Thoracic aorta (tissue), 2 donors: ENCODE measurements at regions not wholly inside any gene's neighbourhood (a gene's known extent, or its start where the extent isn't known, plus 50 kb on each side); places are given as distances from the start of the nearest gene placed in this dataset.

ENCODE experiments used
- ATAC-seq: fragments of 150-250 bp; one replicate; pipeline ENCODE4 v1.8.0; 2017; ENCODE audit warnings: low read depth; ENCODE audit not compliant: insufficient number of reproducible peaks, low FRiP score
- DNase-seq: peaks from one replicate; pipeline ENCODE4 v3.0.0-alpha.2; 2020; ENCODE audit warnings: low spot score
- H3K27ac ChIP-seq, 2 donors: fragments of 200-600 bp; sonication (generic); 1 replicate in 1 of 2; 2 replicates in 1 of 2; pipeline ENCODE4 v1.5.1; 2016; ENCODE audit warnings: mild to moderate bottlenecking in 2 of 2, moderate library complexity in 2 of 2
- H3K27me3 ChIP-seq: fragments of 200-600 bp; sonication (generic); replicated peaks from 2 replicates; pipeline ENCODE4 v1.6.0; 2016; ENCODE audit warnings: mild to moderate bottlenecking; ENCODE audit not compliant: insufficient read depth
- H3K36me3 ChIP-seq: fragments of 200-600 bp; sonication (generic); one replicate; pipeline ENCODE4 v1.5.1; 2016
- H3K4me1 ChIP-seq, 2 donors: fragments of 200-600 bp; sonication (generic); 1 replicate in 1 of 2; 2 replicates in 1 of 2; pipeline versions ENCODE4 v1.5.1 to v1.6.0; 2016; ENCODE audit warnings: low read depth in 2 of 2, mild to moderate bottlenecking in 1 of 2; ENCODE audit not compliant: control insufficient read depth in 1 of 2
- H3K4me3 ChIP-seq: fragments of 200-600 bp; sonication (generic); 2 replicates; pipeline ENCODE4 v1.5.1; 2016; ENCODE audit warnings: mild to moderate bottlenecking
- H3K9me3 ChIP-seq: fragments of 200-600 bp; sonication (generic); 2 replicates; pipeline ENCODE4 v1.5.1; 2016
- CTCF ChIP-seq: fragments of 200-600 bp; sonication (generic); IDR thresholded peaks from one replicate; pipeline ENCODE4 v1.5.1; 2019; ENCODE audit warnings: antibody characterized with exemption

- Histone ChIP-seq H3K27ac (no peak overlapping the region), H3K27me3 (no peaks in the 10 kb centered on the region), H3K4me3 (no peak overlapping the region), H3K36me3 (no peaks in the 10 kb centered on the region), H3K9me3 (no peaks in the 10 kb centered on the region), H3K4me1 (peaks cover 0 to 1% of the 10 kb centered on the region in 2 donors)
- TF ChIP-seq CTCF = no peak
- no peak for ATAC-seq
- no peak for DNase-seq
Observed at GRCh38 chr1:30185809-30186208, 537.6 kb downstream of the MATN1 start.

- H3K27ac ChIP-seq = no peak overlapping the region
- DNase-seq (no peak), ATAC-seq (no peak)
- no peaks in the 10 kb centered on the region for H3K27me3 ChIP-seq
- no peak for TF ChIP-seq CTCF
- no peaks in the 10 kb centered on the region for H3K36me3 ChIP-seq
- no peak overlapping the region for H3K4me3 ChIP-seq
- H3K4me1 ChIP-seq = no peaks in the 10 kb centered on the region
- H3K9me3 ChIP-seq = no peaks in the 10 kb centered on the region
Observed at GRCh38 chr1:30185313-30185712, 538.1 kb downstream of the MATN1 start.

GRCh38 chr1:30184393-30185141 is 538.8 kb downstream of the MATN1 start:
- ATAC-seq (no peak), DNase-seq (no peak)
- Histone ChIP-seq H3K4me1 (no peaks in the 10 kb centered on the region), H3K4me3 (no peak overlapping the region), H3K9me3 (no peaks in the 10 kb centered on the region), H3K27me3 (no peaks in the 10 kb centered on the region), H3K27ac (no peak overlapping the region), H3K36me3 (no peaks in the 10 kb centered on the region)
- TF ChIP-seq CTCF = no peak

- H3K4me1 ChIP-seq = no peaks in the 10 kb centered on the region
- ATAC-seq (no peak), DNase-seq (no peak)
- no peaks in the 10 kb centered on the region for H3K27me3 ChIP-seq
- no peak overlapping the region for H3K4me3 ChIP-seq
- TF ChIP-seq CTCF = no peak
- no peak overlapping the region for H3K27ac ChIP-seq
- no peaks in the 10 kb centered on the region for H3K9me3 ChIP-seq
- H3K36me3 ChIP-seq = no peaks in the 10 kb centered on the region
Observed at GRCh38 chr1:30183895-30184294, 539.5 kb downstream of the MATN1 start.

- no peak overlapping the region for H3K27ac ChIP-seq
- no peak for TF ChIP-seq CTCF
- H3K4me1 ChIP-seq = no peaks in the 10 kb centered on the region
- no peak for DNase-seq
- no peaks in the 10 kb centered on the region for H3K27me3 ChIP-seq
- no peak for ATAC-seq
- no peak overlapping the region for H3K4me3 ChIP-seq
- peaks cover 2% of the 10 kb centered on the region for H3K9me3 ChIP-seq
- no peaks in the 10 kb centered on the region for H3K36me3 ChIP-seq
Observed at GRCh38 chr1:30183006-30183405, 540.4 kb downstream of the MATN1 start.
